ENCODE measurements at regions not wholly inside any gene's neighbourhood (a gene's known extent, or its start where the extent isn't known, plus 50 kb on each side); places are given as distances from the start of the nearest gene placed in this dataset.
"Not testable (repeated sequence)": the region's sequence is repeated elsewhere in the genome, so short reads cannot be mapped to it uniquely, and the experiment has no call there.

- Mint-ChIP-seq H3K27ac (ENCODE audit: unreplicated experiment) (no peak overlapping the region), H3K4me3 (ENCODE audit: low read depth, unreplicated experiment) (no peak overlapping the region), H3K4me1 (ENCODE audit: low read depth, unreplicated experiment) (no peaks in the 10 kb centered on the region), H3K36me3 (ENCODE audit: insufficient read depth, unreplicated experiment) (no peaks in the 10 kb centered on the region), H3K9me3 (ENCODE audit: low read depth, unreplicated experiment) (peaks cover 5% of the 10 kb centered on the region), H3K27me3 (ENCODE audit: unreplicated experiment) (no peaks in the 10 kb centered on the region)
- intact Hi-C loops (cut with micrococcal nuclease; ENCODE audit: unreplicated experiment), result no loop called here
- CTCF ChIA-PET, result no interaction called here
- no TSS peak for BruUV-seq (replicated peaks)
- no peak for DNase-seq
- no peak for TF ChIP-seq CTCF (IDR thresholded peaks at IDR 0.05; ENCODE audit: unreplicated experiment)
Measured at GRCh38 chr2:153575171-153575853, 96.8 kb upstream of the RPRM start.

GRCh38 chr2:153584244-153584643 is 105.7 kb upstream of the RPRM start:
- CTCF ChIA-PET, result no interaction called here
- no peak overlapping the region for H3K27ac Mint-ChIP-seq (ENCODE audit: unreplicated experiment)
- no peaks in the 10 kb centered on the region for H3K36me3 Mint-ChIP-seq (ENCODE audit: insufficient read depth, unreplicated experiment)

GRCh38 chr2:153588408-153588807 is 109.8 kb upstream of the RPRM start:
- H3K27ac Mint-ChIP-seq (ENCODE audit: unreplicated experiment), result no peak overlapping the region
- CTCF ChIA-PET, result no interaction called here
- no peaks in the 10 kb centered on the region for H3K27me3 Mint-ChIP-seq (ENCODE audit: unreplicated experiment)
- H3K36me3 Mint-ChIP-seq (ENCODE audit: insufficient read depth, unreplicated experiment), result peaks cover 20% of the 10 kb centered on the region
- DNase-seq, result no peak
- intact Hi-C loops (cut with micrococcal nuclease; ENCODE audit: unreplicated experiment), result no loop called here
- H3K4me3 Mint-ChIP-seq (ENCODE audit: low read depth, unreplicated experiment), result no peak overlapping the region
- peaks cover 17% of the 10 kb centered on the region for H3K9me3 Mint-ChIP-seq (ENCODE audit: low read depth, unreplicated experiment)
- no TSS peak for BruUV-seq (replicated peaks)
- H3K4me1 Mint-ChIP-seq (ENCODE audit: low read depth, unreplicated experiment), result peaks cover 18% of the 10 kb centered on the region
- no peak for TF ChIP-seq CTCF (IDR thresholded peaks at IDR 0.05; ENCODE audit: unreplicated experiment)

More at GRCh38 chr2:153584244-153584643, 105.7 kb upstream of the RPRM start:
- TF ChIP-seq CTCF (IDR thresholded peaks at IDR 0.05; ENCODE audit: unreplicated experiment), result no peak
- peaks cover 10% of the 10 kb centered on the region for H3K9me3 Mint-ChIP-seq (ENCODE audit: low read depth, unreplicated experiment)
- H3K27me3 Mint-ChIP-seq (ENCODE audit: unreplicated experiment), result no peaks in the 10 kb centered on the region
- no peak for DNase-seq
- H3K4me3 Mint-ChIP-seq (ENCODE audit: low read depth, unreplicated experiment), result no peak overlapping the region
- intact Hi-C loops (cut with micrococcal nuclease; ENCODE audit: unreplicated experiment), result no loop called here
- BruUV-seq (replicated peaks), result no TSS peak
- peaks cover 10% of the 10 kb centered on the region for H3K4me1 Mint-ChIP-seq (ENCODE audit: low read depth, unreplicated experiment)

- no peak for TF ChIP-seq CTCF (IDR thresholded peaks at IDR 0.05; ENCODE audit: unreplicated experiment)
- Mint-ChIP-seq H3K4me1 (ENCODE audit: low read depth, unreplicated experiment) (peaks cover 25% of the 10 kb centered on the region), H3K27me3 (ENCODE audit: unreplicated experiment) (no peaks in the 10 kb centered on the region), H3K27ac (ENCODE audit: unreplicated experiment) (no peak overlapping the region), H3K9me3 (ENCODE audit: low read depth, unreplicated experiment) (peaks cover 20% of the 10 kb centered on the region), H3K4me3 (ENCODE audit: low read depth, unreplicated experiment) (no peak overlapping the region), H3K36me3 (ENCODE audit: insufficient read depth, unreplicated experiment) (peaks cover 21% of the 10 kb centered on the region)
- CTCF ChIA-PET, result no interaction called here
- no peak for DNase-seq
- no TSS peak for BruUV-seq (replicated peaks)
- intact Hi-C loops (cut with micrococcal nuclease; ENCODE audit: unreplicated experiment), result no loop called here
Measured at GRCh38 chr2:153589586-153589985, 111.0 kb upstream of the RPRM start.

GRCh38 chr2:153593086-153593485 is 114.5 kb upstream of the RPRM start:
- Mint-ChIP-seq H3K4me3 (ENCODE audit: low read depth, unreplicated experiment) (peak overlapping the region; percentile 82), H3K36me3 (ENCODE audit: insufficient read depth, unreplicated experiment) (peaks cover 21% of the 10 kb centered on the region), H3K9me3 (ENCODE audit: low read depth, unreplicated experiment) (peaks cover 11% of the 10 kb centered on the region), H3K27ac (ENCODE audit: unreplicated experiment) (peak overlapping the region; percentile 72), H3K4me1 (ENCODE audit: low read depth, unreplicated experiment) (peaks cover 16% of the 10 kb centered on the region)
- BruUV-seq (replicated peaks); intact Hi-C loops (cut with micrococcal nuclease; ENCODE audit: unreplicated experiment); H3K27me3 Mint-ChIP-seq (ENCODE audit: unreplicated experiment): not testable (repeated sequence)
- CTCF ChIA-PET, result interaction anchor here (1.8 kb wide), 1 partner anchor 11 kb away, joined by 4 read pairs; no protein-coding TSS in a partner anchor
- peak; percentile 69 for DNase-seq

Measured in Calu3 (cell line).